SK-N-MC (cell line): ENCODE measurements at regions not wholly inside any gene's neighbourhood (a gene's known extent, or its start where the extent isn't known, plus 50 kb on each side); places are given as distances from the start of the nearest gene placed in this dataset.

Experiments used
- EZH2 ChIP-seq: fragments of 200-600 bp; sonication (generic); IDR thresholded peaks from one replicate; pipeline ENCODE4 v1.6.1; 2017; ENCODE audit warnings: antibody characterized with exemption
- FOXP2 ChIP-seq: optimal IDR thresholded peaks from 2 replicates; pipeline ENCODE3; 2011; ENCODE audit warnings: mild to moderate bottlenecking, moderate library complexity; ENCODE audit not compliant: insufficient read depth; ENCODE audit errors: extremely low read length, control extremely low read depth
- POLR2AphosphoS5 ChIP-seq: IDR thresholded peaks from 2 replicates; pipeline ENCODE4 v1.6.1; 2012; ENCODE audit warnings: mild to moderate bottlenecking, low read depth, low read length, borderline replicate concordance

DNA sequence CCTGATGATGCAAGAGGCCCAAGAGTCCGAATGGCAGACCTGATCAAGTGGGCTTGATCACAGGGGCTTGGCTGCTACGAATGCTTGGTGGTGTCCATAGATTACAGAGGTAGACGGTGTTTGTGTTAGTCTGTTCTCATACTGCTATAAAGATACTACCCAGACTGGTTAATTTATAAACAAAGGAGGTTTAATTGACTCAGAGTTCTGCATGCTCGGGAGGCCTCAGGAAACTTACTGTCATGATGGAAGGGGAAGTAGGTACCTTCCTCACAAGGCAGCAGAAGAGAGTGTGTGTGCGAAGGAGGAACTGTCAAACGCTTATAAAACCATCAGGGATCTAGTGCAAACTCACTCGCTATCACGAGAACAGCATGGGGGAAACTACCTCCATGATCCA is 268.9 kb upstream of the KLF6 start:
- no peak for TF ChIP-seq EZH2
- no peak for TF ChIP-seq POLR2AphosphoS5
- no peak for TF ChIP-seq FOXP2
